Dermis blood vessel endothelial cell (primary cell): ENCODE measurements at regions not wholly inside any gene's neighbourhood (a gene's known extent, or its start where the extent isn't known, plus 50 kb on each side); places are given as distances from the start of the nearest gene placed in this dataset.

Experiments used
- DNase-seq: peaks from one replicate; pipeline ENCODE4 v3.0.0; 2010

DNA sequence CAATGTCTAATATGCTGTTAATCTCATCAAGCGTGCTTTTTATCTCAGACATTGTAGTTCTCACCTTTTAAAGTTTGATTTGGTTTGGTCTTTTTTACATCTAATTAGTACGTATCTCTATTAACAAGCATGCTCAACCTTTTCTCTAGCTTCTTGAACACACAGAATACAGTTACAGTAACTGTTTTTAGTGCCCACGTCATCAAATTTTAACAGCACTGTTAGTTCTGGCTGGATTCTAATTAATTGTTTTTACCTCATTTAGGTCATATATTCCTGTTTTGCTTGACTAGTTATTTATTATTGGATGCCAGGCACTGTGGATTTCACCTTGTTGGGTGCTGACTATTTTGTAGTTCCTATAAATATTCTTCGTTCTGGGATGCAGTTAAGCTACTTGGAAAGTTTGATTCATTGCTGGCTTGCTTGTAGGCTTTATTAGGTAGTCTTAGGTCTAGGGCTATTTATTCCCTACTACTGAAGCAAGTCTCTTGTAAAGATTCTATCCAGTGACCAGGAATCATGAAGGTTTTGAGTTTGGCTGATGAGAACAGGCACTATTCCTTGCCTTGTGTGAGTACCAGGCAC is 263.0 kb downstream of the ETAA1 start:
- DNase-seq, result no peak

DNA sequence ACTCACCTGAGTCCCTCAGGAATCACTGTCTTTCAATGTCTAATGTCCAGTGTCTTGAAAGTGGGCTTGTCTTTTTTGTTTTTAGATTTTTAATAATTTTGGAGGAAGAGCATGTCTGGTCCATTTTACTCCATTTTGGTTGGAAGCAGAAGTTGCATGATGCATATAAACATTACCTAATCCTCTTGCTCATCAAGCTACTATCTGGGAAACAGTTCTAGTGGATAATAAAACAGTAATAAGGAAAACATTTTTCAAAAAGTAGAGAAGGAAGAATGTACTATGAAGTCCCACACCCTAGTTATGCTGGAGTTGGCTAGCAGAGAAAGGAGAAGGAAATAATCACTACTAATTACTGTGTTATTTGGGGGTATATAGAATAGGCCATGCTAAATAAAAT is 263.7 kb downstream of the ETAA1 start:
- DNase-seq, result no peak

DNA sequence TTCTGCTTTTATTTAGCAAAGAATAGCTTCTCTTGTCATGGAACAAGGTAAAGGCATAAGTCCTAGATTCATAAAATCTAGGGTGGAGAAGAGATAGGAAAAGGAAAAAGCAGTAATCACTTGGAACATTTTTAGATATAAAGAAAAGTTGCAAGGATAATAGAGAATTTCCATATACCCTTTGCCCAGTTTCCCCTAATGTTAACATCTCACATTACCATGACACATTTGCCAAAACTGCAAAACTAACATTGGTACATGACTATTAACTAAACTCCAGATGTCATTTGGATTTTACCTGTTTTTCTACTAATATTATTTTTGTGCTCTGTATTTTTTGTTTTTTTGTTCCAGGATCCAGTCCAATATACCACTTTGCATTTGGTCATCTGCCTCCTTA is 265.1 kb downstream of the ETAA1 start:
- DNase-seq, result no peak

DNA sequence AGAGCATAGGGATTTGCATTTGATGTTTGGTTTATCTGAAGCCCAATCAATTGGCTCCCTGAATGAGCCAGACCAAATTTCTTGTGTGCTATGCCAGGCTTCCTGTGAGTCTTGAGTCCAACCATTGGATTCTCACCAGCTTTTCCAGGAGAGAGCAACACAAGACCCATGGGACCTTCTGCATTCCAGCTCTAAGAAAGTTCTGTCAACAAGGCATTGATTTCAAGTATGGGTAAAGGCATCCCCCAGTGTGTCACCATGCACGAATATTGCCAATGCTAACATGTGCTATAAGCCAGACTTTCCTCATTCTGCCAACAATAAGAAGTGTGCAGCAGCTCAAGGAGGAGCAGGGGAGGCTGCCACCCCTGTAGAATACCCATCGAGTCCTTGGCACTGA is 266.6 kb downstream of the ETAA1 start:
- DNase-seq, result no peak

DNA sequence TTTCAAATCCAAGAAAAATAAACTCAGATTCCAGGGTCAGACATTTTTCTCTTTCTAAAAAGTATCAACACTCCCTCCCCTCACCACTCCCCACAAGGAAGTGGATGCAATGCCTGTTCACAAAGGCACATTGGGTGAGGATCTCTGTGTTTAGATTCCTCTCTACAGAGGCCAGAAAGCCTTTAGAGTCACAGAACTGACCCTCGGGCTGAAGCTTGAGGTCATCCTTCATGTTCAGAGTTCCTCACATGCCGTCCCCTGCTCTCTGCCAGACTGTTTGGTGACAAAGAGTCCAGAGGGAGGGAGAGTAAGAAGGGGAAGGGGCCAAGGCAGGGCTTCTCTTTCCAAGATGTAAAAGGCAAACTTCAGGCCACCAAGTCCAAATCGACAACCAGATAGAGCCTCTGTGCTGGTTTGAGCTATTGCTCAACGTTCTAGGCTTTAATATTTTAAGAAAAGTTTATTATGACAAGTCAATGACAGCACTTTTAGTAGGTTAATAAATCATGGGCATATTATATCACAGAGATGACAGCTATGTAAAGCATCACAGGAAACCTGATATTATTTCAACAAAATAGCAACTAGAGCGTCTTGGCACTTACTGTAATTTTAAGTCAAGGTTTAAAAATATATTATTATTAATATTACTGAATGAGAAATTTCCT is 269.4 kb downstream of the ETAA1 start:
- no peak for DNase-seq

DNA sequence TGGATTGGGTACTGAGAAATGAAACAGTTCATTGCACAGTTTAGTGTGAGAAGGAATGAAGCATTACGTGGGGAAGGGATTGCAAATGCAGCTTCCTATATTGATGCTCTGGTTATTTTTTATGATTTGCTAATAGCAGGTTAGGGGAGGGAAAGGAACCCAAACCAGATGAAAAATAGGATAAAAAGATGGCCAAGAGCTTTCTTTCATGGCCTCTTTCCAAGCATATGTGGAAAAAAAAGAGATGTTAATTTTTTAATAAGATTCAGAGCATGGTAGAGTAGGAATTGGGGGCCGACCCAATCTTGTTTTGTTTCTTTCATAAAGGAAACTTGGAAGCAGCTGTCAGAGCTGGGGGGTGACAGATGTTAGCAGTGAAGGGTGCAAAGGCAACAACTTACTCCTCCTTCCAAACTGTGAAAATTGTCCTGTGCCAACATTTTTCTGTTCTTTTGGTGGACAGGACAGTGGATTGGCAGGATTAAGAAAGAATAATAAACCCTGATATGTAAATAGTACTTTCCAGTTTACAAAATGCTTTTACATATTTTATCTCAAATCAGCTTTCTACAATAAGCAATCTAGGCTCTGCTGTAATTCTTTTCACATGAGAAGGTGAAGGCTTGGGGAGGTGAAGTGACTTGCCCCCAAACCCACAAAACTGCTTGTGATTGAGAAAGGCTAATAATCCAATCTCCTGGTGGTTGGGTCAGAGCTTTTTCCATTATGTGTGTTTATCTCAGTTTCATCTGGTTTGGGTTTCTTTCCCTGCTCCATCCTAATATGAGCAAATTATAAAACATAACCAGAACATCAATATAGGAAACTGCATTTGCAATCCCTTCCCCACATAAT is 270.1 kb downstream of the ETAA1 start:
- no peak for DNase-seq

DNA sequence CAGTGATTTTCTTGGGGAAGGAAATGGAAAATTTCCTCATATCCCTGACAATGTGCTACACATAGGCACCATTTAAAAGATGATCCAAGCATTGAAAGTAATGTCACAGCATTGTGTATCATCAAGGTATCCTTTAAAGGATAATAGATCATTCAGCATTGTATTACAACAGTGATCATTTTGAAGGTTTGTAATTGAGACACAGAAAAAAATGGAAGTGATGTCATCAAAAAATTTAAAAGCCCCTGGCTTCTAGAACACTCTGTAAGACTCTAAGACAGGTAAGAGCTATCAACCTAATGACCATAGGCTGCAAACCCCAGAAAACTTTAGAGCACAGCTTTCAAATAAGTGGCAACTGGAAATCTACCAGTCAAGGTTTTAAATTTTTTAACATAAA is 271.4 kb downstream of the ETAA1 start:
- no peak for DNase-seq

DNA sequence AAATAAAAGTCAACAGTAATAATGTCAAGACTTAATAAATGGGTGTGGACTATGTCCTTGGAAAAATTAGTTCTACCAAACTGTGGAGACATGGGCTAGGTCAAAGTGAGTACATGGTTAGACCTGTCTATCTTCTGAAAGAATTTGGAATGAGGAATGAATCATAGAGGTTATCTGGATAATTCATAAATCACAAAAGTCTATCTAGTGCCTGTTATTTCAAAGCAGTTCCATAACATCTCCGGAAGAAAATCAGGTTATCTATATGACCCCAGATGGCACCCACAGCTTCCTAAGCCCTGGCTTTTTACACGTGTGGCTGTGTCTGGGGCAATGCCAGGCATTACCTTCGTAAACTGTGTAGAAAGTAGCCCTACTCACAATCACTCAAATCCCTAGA is 272.0 kb downstream of the ETAA1 start:
- no peak for DNase-seq

DNA sequence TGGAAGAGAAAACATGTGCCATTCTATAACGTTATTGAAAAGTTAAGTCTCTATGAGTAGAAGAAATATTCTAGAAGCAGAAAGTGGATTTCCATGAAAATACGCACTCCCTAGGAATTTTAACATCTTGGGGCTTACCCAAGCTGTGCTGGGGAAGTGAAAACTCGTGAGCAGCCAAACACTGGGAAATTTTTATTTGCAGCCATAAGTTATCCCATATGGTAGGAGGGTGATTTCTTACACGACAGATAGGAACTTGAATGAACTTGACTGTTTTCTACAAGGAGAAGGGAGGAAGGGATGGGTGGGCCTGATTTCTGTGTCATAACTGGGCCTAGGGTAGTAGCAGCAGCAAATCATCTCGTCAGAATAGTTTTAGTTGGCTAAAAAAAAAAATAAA is 272.6 kb downstream of the ETAA1 start:
- DNase-seq, result no peak

DNA sequence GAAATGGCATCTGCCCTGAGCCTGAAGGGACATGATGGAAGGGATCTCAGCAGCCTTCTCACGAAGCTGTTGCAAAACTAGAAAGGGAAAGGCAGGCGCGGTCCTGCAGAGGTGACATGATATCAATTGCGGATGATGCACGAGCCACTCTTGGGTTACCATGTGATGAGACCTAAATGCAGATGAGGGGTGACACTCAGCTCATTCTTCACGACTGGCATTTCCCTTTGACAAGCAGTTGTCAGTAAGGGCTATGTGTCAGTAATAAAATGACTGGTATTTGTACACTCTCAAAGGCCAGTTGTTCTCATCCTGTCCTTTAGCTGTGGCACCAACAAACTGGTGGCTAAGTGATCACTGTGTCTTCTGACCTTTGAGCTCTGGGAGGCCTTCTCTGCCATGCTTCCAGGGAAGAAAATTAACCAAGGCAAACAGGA is 273.6 kb downstream of the ETAA1 start:
- no peak for DNase-seq

DNA sequence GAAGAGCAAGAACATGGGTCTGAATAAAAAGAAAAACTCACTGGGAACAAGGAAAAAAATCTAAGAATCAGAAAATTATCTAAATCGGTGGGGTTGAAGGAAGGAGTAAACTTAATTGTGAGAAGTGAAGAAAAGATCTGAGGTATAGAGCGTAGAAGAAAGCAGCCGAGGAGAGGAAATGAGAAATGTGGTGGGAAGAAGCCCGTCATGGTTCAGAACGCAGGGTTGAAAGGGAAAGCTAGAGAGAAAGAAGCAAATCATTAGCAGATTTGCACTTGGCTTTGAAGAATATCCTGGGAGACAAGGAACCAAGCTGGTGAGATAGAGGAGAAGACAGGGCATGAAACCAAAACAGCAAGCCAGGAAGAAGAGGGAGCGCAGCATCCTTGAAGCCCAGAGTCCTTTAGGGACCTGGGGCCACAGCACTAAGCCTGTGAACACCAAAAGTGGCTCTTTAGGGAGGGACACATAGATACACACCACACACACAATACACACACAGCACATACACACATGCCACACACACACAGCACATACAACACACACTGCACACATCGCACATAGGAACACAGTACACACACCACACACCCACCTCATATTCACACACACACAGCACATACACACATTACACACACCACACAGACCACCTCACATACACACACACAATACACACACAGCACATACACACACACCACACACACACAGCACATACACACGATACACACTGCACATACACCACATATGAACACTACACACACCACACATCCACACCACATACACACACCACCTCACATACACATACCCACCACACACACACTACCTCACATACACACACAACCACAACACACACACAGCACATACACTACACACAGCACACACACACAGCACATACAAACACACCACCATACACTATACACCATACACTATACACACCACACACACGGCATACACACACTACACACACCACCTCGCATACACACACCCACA is 274.6 kb downstream of the ETAA1 start:
- DNase-seq, result no peak

DNA sequence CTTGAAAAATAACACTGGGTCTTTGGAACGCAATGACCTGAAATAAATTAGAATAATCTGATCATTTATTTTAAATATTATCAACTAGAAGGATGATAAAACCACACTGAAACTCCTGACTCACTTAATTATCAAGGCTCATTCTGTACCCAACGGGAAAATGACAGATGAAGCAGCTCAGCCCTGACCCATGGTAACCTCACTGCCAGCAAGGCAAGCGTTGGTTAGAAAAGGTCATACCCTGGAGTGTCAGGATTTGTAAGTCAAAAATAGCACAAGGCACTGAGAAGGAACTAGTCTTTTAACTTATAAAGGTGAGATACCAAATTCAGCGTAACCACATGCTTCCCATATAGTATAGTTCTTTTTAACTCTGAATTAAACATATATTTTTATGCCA is 277.5 kb downstream of the ETAA1 start:
- no peak for DNase-seq

DNA sequence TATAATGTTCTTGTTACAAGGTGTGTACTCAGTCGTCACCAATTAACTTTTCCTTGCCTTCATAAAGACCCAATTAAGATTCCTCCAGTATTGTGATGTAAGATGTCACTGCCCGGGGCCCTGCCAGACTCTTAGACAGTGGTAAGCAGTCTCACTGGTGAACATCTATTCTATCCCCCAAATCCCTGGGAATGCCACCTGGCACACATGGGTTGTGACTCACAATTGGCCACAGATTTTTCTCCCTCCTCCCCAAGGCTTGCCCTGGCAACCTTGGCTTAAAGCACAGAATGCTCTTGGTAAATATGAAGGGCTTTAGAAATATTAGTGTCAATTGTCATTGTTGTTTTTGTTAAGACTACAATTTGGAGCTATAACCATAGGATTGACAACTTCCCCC is 287.9 kb downstream of the ETAA1 start:
- no peak for DNase-seq

DNA sequence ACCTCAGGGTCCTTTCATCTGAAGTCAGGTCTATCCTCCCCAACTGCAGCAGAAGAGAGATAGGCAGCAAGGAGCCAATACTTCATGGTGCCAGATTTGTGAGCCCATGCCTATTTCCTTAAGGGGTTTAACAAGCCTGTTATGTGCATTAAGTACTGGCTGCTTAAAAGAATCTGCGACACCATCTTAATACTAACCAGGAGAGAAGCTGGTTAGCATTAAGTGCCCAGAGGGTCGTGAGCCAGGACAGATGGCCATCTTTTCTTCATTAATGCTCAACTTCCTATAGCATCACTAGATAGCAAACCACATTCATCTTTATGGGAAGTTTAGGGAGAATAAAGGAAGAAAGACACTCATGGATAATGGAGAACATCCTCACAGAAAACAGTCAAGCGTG is 289.1 kb downstream of the ETAA1 start:
- no peak for DNase-seq

DNA sequence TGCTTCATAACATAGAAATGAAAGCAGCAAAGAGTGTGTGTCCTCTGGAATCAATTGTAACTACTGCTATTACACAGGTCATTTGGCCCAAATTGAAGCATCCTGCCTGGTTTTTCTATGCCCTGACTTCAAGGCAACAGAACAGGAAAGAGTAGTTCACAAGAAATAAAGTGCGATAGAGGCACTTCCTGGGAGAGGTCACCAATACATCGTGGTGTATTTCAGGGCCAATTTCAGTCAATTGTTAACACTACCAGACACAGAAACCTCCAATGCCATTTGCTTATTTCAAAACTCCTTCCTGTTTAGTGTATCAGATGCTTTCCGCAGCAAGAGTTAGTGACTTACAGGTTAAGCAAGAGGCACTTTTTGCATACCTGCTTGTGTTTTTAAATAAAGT is 292.1 kb downstream of the ETAA1 start:
- no peak for DNase-seq

DNA sequence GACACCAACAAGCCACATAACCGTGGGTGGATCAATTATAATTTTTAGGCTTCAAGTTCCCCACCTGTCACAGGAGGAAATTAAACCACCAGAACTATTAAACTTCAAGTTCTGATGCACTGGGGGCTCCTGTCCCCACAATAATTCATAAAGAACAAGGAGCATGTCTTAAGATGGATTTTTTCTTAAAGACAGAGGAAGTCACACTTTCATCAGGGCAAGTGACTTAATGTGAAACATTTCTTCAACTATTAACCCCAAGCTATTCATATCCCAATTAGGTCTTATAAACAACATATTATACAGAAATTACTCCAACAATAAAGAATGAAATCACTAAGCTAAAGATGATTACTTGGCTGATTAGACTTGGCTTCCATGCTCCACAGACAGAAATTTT is 292.5 kb downstream of the ETAA1 start:
- DNase-seq, result no peak

DNA sequence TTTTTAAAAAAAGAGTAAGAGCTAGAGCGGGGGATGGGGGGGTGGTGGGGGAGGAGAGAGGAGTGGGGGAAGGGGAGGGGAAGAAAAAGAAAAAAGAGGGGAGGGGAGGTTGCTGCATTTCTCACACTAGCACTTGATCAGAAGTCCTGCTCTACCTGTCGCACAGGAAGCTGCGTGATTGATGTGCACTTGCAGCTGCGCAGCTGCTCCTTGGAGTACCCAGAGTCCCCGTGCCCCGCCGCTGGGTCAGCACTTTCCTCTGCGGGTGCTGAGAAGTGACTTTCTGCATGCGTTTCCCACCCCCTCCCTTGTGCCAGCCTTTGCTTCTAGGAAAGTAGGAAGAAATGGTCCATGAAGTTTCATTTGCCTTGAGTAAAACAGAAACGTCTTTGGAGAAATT is 297.3 kb downstream of the ETAA1 start:
- no peak for DNase-seq

DNA sequence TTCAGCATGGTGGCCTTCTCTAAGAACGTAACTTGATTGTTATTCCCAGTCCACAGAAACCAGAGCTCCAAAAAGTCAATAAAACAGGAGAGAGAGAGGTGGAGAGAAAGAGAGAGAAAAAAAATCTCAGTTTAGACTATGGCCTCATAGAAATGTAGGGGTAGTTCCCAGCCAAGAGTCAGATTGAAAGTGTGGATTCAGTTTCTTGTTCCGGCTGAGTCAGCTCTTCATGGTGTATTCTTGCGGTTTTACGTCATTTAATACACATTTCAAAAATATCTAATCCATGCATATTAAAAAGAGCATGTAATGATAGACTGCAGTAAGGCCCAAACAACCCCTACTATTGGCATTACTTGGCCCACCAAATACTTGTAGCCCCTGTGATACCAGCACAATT is 303.9 kb downstream of the ETAA1 start:
- DNase-seq, result no peak

DNA sequence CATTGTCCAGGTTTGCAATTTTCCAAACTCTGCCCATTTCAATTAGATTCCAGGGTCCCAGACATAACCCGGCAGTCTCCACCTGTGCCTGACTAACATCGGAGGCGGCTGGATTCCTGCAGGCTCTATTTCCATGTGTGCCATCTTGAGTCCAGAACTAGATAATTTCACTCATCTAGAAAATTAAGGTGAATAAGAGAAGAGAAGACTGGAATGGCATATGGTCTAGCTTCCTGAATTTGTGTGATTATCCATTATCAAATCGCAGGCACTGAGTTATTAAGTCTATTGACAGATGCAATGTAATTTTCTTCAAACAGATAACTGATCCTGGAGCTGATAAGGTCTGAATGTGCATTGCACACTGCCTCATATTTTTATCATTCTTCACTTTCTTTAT is 305.2 kb downstream of the ETAA1 start:
- DNase-seq, result no peak

DNA sequence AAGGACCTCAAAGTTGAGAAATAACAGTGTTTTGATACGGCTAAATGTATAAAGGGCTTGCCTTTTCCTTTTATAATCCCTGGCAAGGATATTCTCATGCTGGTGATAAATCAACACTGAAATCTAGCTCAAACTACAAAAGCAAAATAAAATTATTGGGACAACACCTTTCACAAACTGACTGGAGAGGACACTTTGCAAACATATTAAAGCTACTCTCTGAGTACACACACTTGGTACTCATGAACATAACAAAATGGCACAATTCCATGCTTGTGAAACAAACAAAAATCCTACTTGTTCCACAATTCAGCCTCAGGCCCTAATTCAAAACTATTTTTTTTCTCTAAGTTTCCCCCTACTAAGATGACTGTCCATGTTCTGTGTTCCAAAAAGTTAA is 305.8 kb downstream of the ETAA1 start:
- DNase-seq, result no peak

DNA sequence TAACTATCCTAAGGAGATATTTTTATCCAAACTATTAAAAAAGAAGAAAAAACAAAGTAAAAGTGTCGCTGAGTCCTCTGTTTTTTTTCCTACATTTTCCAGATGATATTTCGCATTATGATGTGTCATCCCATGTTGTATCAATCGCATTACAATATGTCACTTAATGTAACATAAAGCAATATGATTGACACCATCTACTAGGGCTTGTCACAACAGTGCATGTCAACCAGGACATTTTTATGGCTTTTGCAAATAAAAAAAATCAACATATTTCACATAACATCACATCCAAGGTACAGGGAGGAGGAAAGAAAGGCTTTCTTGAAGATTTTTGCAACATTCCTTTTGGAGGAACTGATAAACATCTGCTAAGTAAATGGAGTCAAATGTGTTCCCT is 308.9 kb downstream of the ETAA1 start:
- no peak for DNase-seq

DNA sequence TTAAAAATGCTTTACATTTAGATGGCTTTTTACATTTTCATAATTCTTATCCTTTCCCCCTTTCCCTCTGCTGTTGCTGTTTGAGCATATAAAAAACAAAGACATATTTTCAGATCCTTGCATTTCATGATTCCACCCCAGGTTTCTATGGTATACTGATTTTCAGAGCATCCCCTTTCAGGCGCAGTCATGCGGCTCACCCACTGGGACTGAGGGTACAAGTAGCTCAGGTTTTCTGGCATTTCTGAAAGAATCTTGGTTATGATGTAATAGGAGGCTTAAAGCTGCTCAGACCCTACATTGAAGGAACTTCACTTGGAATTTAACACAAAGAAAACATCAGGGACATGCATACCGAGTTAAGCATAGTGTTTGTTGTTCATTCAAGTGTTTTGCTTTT is 310.8 kb downstream of the ETAA1 start:
- no peak for DNase-seq

DNA sequence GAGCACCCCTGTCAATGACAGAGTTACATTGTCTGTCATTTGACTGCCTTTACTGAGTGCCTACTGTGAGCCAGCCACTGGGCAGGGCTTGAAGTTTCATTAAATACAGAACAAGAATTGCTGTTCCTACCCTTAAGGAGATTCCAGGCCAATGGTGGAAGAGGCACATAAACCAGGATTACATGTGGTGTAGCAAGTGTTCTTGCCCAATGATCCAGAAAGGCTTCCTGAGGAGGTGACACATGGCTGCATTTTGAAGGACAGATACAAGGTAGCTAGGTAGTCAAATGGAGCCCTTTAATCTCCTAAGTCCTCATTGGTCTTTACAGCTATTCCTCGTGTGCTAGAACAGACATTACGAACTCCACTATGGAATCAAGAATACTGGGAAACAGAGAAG is 312.7 kb downstream of the ETAA1 start:
- DNase-seq, result no peak
